Omental fat pad (tissue), 3 donors: ENCODE measurements at regions not wholly inside any gene's neighbourhood (a gene's known extent, or its start where the extent isn't known, plus 50 kb on each side); places are given as distances from the start of the nearest gene placed in this dataset.
"Not testable (repeated sequence)": the region's sequence is repeated elsewhere in the genome, so short reads cannot be mapped to it uniquely, and the experiment has no call there.

Source experiments
- ATAC-seq: fragments of 150-250 bp; one replicate; pipeline ENCODE4 v1.9.1; 2016; ENCODE audit warnings: mild to moderate bottlenecking, moderate library complexity; ENCODE audit not compliant: low FRiP score
- DNase-seq: peaks from one replicate; pipeline ENCODE4 v3.0.0-alpha.2; 2019; ENCODE audit warnings: low spot score
- CTCF ChIP-seq, 3 donors: fragments of 450-650 bp; IDR thresholded peaks; one replicate each; pipeline ENCODE4 v1.5.1; 2016 to 2017; ENCODE audit warnings: antibody characterized with exemption in 3 of 3, mild to moderate bottlenecking in 3 of 3, moderate library complexity in 2 of 3

- no peak for DNase-seq
- ATAC-seq: no peak
- no peak for TF ChIP-seq CTCF (IDR thresholded peaks at IDR 0.05)
Measured at GRCh38 chr12:89826468-89826867, 117.8 kb upstream of the ATP2B1 start.

- TF ChIP-seq CTCF (IDR thresholded peaks at IDR 0.05): no peak
- no peak for ATAC-seq
- DNase-seq: no peak
Measured at GRCh38 chr12:89825591-89826449, 117.2 kb upstream of the ATP2B1 start.

- TF ChIP-seq CTCF (IDR thresholded peaks at IDR 0.05): no peak
- ATAC-seq: no peak
- DNase-seq: no peak
Measured at GRCh38 chr12:89824822-89825221, 116.2 kb upstream of the ATP2B1 start.

- ATAC-seq: not testable (repeated sequence)
Measured at GRCh38 chr12:89822992-89823391, 114.4 kb upstream of the ATP2B1 start.

GRCh38 chr12:89821896-89822295, 113.3 kb upstream of the ATP2B1 start:
- TF ChIP-seq CTCF (IDR thresholded peaks at IDR 0.05): no peak
- DNase-seq (no peak), ATAC-seq (no peak)

More at GRCh38 chr12:89822992-89823391, 114.4 kb upstream of the ATP2B1 start:
- not testable (repeated sequence) for DNase-seq

GRCh38 chr12:89817501-89818226, 109.0 kb upstream of the ATP2B1 start:
- no peak for TF ChIP-seq CTCF (IDR thresholded peaks at IDR 0.05)
- DNase-seq (no peak), ATAC-seq (no peak)

- TF ChIP-seq CTCF (IDR thresholded peaks at IDR 0.05): no peak
- no peak for ATAC-seq
- DNase-seq: no peak
Measured at GRCh38 chr12:89815225-89815624, 106.6 kb upstream of the ATP2B1 start.
